ENCODE measurements at regions not wholly inside any gene's neighbourhood (a gene's known extent, or its start where the extent isn't known, plus 50 kb on each side); places are given as distances from the start of the nearest gene placed in this dataset.

DNA sequence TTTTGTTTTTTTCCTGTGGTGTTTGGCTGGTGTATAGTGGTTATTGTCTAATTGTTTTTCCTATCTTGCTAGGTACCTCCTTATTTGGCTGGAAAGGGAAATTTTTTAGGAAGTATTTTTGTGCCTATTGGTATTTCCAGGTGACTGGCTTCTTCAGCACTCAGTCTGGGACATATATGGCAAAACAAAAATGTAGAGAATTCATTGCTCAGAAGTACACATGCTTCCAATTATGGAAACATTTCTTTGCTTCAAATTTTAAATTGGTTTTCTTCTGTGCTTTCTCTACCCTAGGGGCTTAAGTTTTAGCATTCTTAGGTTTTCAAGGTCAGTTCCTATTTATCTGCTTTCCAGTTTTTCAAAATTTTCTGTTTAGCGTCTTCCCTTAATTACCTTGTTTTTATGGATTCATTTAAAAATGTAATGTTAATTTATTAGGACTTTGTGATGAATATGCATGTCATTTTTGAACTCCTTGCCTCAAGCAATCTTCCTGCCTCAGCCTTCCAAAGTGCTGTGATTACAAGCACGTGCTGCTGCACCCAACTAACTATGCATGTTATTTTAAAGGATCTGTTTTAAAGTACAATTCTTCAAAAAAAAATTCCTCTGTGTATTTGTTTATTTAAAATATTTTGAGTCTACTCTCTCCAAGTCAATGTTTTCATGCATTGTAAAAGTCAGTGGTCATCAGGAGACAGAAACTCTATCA is 231.9 kb upstream of the DPPA4 start:
- no peak for TF ChIP-seq BHLHE40 (IDR thresholded peaks at IDR 0.05; ENCODE audit: borderline replicate concordance)
- no peak for TF ChIP-seq SP1 (IDR thresholded peaks at IDR 0.05)
- TF ChIP-seq FOXM1 (IDR thresholded peaks at IDR 0.05; ENCODE audit: borderline replicate concordance): no peak
- TF ChIP-seq FOXK2 (IDR thresholded peaks at IDR 0.05): no peak
- no peak for TF ChIP-seq ZNF384 (IDR thresholded peaks at IDR 0.05)
- TF ChIP-seq SUZ12 (IDR thresholded peaks at IDR 0.05): no peak

All from HEK293T (cell line).